ENCODE measurements at regions not wholly inside any gene's neighbourhood (a gene's known extent, or its start where the extent isn't known, plus 50 kb on each side); places are given as distances from the start of the nearest gene placed in this dataset.

DNA sequence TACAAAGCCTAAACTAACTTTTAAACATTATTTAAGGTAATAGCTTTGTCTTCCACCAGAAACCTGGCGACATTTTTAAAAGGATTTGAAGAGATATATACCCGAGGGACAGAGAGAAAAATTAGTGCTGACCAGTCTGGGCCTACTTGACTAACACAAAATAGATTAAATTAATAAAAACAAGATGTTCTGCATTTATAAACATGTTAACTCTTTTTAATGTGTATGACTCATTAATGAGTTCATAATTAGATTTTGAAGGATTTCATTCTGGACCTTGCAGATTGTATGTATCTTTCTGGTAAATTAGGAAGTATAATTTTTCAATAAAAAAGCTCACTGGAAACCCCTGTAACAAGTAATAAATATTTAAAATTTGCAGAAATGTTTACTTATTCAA lies 459.1 kb upstream of the CDH9 start:
- Histone ChIP-seq H3K36me3 (no peaks in the 10 kb centered on the region), H3K27ac (no peak overlapping the region), H3K4me3 (no peak overlapping the region), H3K9me3 (no peaks in the 10 kb centered on the region), H3K27me3 (no peaks in the 10 kb centered on the region), H3K4me1 (no peaks in the 10 kb centered on the region)
- DNase-seq, result no peak
- TF ChIP-seq, protein P1, sequence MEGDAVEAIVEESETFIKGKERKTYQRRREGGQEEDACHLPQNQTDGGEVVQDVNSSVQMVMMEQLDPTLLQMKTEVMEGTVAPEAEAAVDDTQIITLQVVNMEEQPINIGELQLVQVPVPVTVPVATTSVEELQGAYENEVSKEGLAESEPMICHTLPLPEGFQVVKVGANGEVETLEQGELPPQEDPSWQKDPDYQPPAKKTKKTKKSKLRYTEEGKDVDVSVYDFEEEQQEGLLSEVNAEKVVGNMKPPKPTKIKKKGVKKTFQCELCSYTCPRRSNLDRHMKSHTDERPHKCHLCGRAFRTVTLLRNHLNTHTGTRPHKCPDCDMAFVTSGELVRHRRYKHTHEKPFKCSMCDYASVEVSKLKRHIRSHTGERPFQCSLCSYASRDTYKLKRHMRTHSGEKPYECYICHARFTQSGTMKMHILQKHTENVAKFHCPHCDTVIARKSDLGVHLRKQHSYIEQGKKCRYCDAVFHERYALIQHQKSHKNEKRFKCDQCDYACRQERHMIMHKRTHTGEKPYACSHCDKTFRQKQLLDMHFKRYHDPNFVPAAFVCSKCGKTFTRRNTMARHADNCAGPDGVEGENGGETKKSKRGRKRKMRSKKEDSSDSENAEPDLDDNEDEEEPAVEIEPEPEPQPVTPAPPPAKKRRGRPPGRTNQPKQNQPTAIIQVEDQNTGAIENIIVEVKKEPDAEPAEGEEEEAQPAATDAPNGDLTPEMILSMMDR (IDR thresholded peaks at IDR 0.05), result no peak
- TF ChIP-seq POLR2A (IDR thresholded peaks at IDR 0.05), result no peak

DNA sequence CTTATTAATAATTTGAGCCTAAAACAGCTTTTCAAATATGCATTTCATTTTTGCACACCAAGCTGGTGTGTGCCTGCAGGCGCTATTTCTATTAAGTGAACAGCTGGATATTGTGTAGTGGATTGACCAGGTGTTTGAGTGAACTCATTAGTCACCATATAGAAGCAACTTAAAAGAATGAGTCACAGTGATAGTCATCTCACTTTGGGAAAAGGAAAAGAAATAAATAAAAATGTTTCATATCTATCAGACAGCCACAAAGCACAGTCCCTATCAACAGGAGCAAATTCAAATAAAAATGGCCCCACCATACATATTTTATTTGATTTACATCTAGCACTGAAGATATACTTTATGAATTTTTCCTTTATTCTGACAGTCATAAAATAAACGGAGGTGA lies 456.5 kb upstream of the CDH9 start:
- DNase-seq, result no peak
- Histone ChIP-seq H3K27ac (no peak overlapping the region), H3K4me3 (no peak overlapping the region), H3K36me3 (no peaks in the 10 kb centered on the region), H3K27me3 (no peaks in the 10 kb centered on the region), H3K4me1 (no peaks in the 10 kb centered on the region), H3K9me3 (no peaks in the 10 kb centered on the region)
- TF ChIP-seq POLR2A (IDR thresholded peaks at IDR 0.05), result no peak
- TF ChIP-seq, protein P1 (IDR thresholded peaks at IDR 0.05), result no peak

DNA sequence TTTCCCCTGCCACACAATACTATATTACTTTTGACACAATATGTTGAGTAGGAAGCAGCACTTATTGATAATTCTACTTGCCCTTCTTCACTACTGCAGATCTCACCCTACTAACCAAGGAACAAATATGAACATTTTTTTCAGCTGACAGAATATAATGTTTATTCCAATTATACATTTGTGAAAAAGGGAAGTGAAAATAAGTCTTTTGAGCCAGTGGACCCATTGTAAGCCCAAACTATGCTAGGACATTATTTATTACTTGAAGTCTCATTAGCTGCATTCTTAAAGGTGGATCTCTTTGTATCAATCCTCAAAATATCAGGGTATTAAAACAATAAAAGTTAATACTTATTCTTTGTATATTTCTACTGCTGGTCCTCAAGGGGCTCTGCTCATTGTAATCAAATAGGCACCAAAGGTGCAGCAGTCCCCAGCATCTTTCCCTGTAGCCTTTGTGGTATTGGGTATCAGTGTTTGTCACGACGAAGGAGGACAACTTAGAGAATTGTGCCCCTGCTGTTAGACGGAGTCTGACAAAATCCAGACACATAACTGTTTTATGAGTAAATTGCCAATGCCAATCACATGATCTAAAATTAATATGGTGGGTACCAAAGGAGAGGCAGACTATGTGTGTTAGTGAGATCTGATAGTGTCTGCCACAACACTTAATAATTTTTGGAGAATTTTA lies 453.5 kb upstream of the CDH9 start:
- no peaks in the 10 kb centered on the region for H3K36me3 ChIP-seq
- H3K27ac ChIP-seq, result no peak overlapping the region
- H3K4me3 ChIP-seq, result no peak overlapping the region
- no peak for DNase-seq
- no peaks in the 10 kb centered on the region for H3K4me1 ChIP-seq
- H3K9me3 ChIP-seq, result no peaks in the 10 kb centered on the region
- TF ChIP-seq, protein P1 (IDR thresholded peaks at IDR 0.05), result no peak
- TF ChIP-seq POLR2A (IDR thresholded peaks at IDR 0.05), result no peak
- no peaks in the 10 kb centered on the region for H3K27me3 ChIP-seq

DNA sequence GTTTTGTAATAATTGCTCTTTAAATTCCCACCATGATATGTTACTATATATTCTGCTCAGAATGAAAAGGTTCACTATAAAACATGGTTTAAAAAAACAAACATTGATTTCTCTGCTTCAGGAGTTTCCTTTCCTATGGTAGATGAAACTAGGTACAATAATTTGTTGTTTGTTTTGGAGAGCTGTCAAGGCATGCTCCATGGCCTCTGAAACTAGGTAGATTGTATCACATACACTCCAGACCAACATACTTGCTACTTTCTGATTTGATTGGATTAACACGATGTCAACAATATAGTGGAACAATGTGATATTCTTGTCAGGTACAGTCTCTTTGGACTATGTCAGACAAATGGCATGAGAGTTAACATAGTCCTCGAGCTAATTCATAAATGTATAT lies 452.7 kb upstream of the CDH9 start:
- H3K4me3 ChIP-seq, result no peak overlapping the region
- no peaks in the 10 kb centered on the region for H3K27me3 ChIP-seq
- DNase-seq, result no peak
- H3K4me1 ChIP-seq, result no peaks in the 10 kb centered on the region
- H3K9me3 ChIP-seq, result no peaks in the 10 kb centered on the region
- H3K27ac ChIP-seq, result no peak overlapping the region
- no peaks in the 10 kb centered on the region for H3K36me3 ChIP-seq
- TF ChIP-seq, protein P1 (IDR thresholded peaks at IDR 0.05), result no peak
- TF ChIP-seq POLR2A (IDR thresholded peaks at IDR 0.05), result no peak

DNA sequence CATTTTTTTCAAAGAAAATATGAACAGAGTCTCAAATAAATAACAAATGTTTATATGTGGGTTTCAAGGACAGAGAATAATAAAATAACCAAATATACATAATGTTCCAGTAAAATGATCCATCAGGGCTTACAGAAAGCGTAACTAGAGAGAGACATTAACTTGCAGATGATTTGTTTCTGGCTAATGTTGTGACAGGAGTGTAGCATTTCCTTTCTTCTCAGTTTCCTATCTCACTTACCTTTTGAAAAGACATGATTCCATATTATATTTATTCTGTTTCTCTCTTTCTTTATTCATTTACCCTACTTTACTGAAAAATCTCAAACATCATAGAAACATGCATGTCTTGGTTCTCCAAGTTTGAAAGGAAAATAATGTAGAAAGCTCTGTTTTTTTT lies 451.3 kb upstream of the CDH9 start:
- no peak overlapping the region for H3K27ac ChIP-seq
- H3K4me3 ChIP-seq, result no peak overlapping the region
- TF ChIP-seq, protein P1 (IDR thresholded peaks at IDR 0.05), result no peak
- TF ChIP-seq POLR2A (IDR thresholded peaks at IDR 0.05), result no peak
- no peak for DNase-seq
- H3K36me3 ChIP-seq, result no peaks in the 10 kb centered on the region
- H3K9me3 ChIP-seq, result no peaks in the 10 kb centered on the region
- H3K4me1 ChIP-seq, result no peaks in the 10 kb centered on the region
- no peaks in the 10 kb centered on the region for H3K27me3 ChIP-seq

DNA sequence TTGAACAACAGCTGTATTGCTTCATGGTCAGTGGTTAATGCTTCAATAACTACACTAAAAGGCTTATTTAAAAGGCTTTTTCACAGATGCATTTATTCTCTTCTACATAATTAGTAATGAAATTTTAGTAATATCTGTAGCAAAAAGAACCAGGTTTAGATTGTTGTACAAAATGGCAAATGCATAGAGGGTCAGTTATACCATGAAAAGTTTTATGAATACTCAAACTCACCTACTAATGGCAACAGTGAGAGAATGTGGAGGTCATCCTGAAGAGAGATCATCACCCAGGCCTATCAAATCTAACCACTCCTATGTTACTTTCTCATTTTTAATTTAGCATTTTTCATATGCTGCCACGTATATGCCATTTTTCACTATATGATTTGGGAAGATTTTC lies 444.3 kb upstream of the CDH9 start:
- H3K4me1 ChIP-seq, result no peaks in the 10 kb centered on the region

More for the DNA sequence above, 444.3 kb upstream of the CDH9 start:
- Histone ChIP-seq H3K4me3 (no peak overlapping the region), H3K27me3 (no peaks in the 10 kb centered on the region), H3K9me3 (no peaks in the 10 kb centered on the region), H3K27ac (no peak overlapping the region), H3K36me3 (no peaks in the 10 kb centered on the region)
- TF ChIP-seq, protein P1 (IDR thresholded peaks at IDR 0.05), result no peak
- TF ChIP-seq POLR2A (IDR thresholded peaks at IDR 0.05), result no peak
- DNase-seq, result no peak

All from Peyer's patch (tissue), 4 donors.